HUDEP-2 (cell line): ENCODE measurements at regions not wholly inside any gene's neighbourhood (a gene's known extent, or its start where the extent isn't known, plus 50 kb on each side); places are given as distances from the start of the nearest gene placed in this dataset.

Source experiments
- DNase-seq, 76 experiments: peaks; one replicate each; lab custom pipeline; 2025; ENCODE audit not compliant: unreplicated experiment in 76 of 76; lab: John Stamatoyannopoulos, UW

- no peak for DNase-seq
These were observed 285.1 kb downstream of the GADD45G start for GRCh38 chr9:89889865-89890264.

- no peak for DNase-seq
These were observed 285.6 kb downstream of the GADD45G start for GRCh38 chr9:89890326-89890980.

GRCh38 chr9:89891221-89891590 is 286.4 kb downstream of the GADD45G start:
- peak in 1 of 76 experiments; percentile 24 for DNase-seq

GRCh38 chr9:89891591-89892304 is 286.9 kb downstream of the GADD45G start:
- DNase-seq = no peak

- peak in 1 of 76 experiments; percentile 0 for DNase-seq
These were observed 288.1 kb downstream of the GADD45G start for GRCh38 chr9:89892920-89893319.

GRCh38 chr9:89893886-89894285 is 289.1 kb downstream of the GADD45G start:
- DNase-seq = no peak

GRCh38 chr9:89896806-89897340 is 292.1 kb downstream of the GADD45G start:
- DNase-seq = no peak

- DNase-seq = no peak
These were observed 294.8 kb downstream of the GADD45G start for GRCh38 chr9:89899573-89899972.

GRCh38 chr9:89901920-89902319 is 297.1 kb downstream of the GADD45G start:
- no peak for DNase-seq

GRCh38 chr9:89902450-89903140 is 297.8 kb downstream of the GADD45G start:
- no peak for DNase-seq

- DNase-seq = no peak
These were observed 298.3 kb downstream of the GADD45G start for GRCh38 chr9:89903141-89903475.

GRCh38 chr9:89905606-89906338 is 301.0 kb downstream of the GADD45G start:
- no peak for DNase-seq

- no peak for DNase-seq
These were observed 307.2 kb downstream of the GADD45G start for GRCh38 chr9:89911721-89912604.

- DNase-seq = no peak
These were observed 307.8 kb downstream of the GADD45G start for GRCh38 chr9:89912605-89912953.

GRCh38 chr9:89915187-89915586 is 310.4 kb downstream of the GADD45G start:
- no peak for DNase-seq

GRCh38 chr9:89916001-89916597 is 311.3 kb downstream of the GADD45G start:
- DNase-seq = no peak

GRCh38 chr9:89917861-89918260 is 313.0 kb downstream of the GADD45G start:
- DNase-seq = no peak

GRCh38 chr9:89919171-89919681 is 314.4 kb downstream of the GADD45G start:
- DNase-seq = peak in 23 of 76 experiments; percentile 0 to 44 (median 8)

GRCh38 chr9:89920131-89920530 is 315.3 kb downstream of the GADD45G start:
- DNase-seq = no peak
